ENCODE measurements at regions not wholly inside any gene's neighbourhood (a gene's known extent, or its start where the extent isn't known, plus 50 kb on each side); places are given as distances from the start of the nearest gene placed in this dataset.

DNA sequence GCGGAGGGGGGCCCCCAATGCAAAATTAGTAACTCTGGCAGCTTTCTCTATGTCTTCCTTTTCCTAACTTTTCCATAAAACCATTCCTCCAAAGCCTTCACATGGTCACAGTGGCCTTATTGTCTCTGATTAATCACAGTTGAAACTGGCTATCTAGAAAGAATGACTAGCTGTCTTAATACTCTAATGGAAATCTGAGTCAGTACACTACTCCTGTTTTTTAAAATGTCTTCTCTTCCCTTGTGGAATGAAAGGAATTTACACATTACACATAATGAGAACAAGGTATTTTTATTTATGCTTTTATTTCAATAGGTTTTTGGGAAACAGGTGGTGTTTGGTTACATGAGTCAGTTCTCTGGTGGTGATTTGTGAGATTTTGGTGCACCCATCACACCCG lies 66.3 kb upstream of the PUDP start:
- Histone ChIP-seq H3K27ac (peak overlapping the region; percentile 90), H2AFZ (no peak overlapping the region), H3K9me2 (ENCODE audit: insufficient read depth) (no peaks in the 10 kb centered on the region), H3K4me2 (peak overlapping the region; percentile 18), H4K20me1 (ENCODE audit: insufficient read depth) (no peaks in the 10 kb centered on the region), H3K9me3 (ENCODE audit: insufficient read depth, low read depth) (no peaks in the 10 kb centered on the region), H3K4me3 (no peak overlapping the region), H3F3A (ENCODE audit: insufficient read depth, low read depth) (peaks cover 33% of the 10 kb centered on the region), H3K4me1 (replicated peaks; ENCODE audit: insufficient read depth) (peaks cover 58% of the 10 kb centered on the region), H3K79me2 (ENCODE audit: low read depth) (no peaks in the 10 kb centered on the region), H3K27me3 (ENCODE audit: insufficient read depth, low read depth) (no peaks in the 10 kb centered on the region), H3K36me3 (ENCODE audit: low read depth) (no peaks in the 10 kb centered on the region; the same call in 1 of the 2 replicates)
- intact Hi-C loops (cut with micrococcal nuclease; ENCODE audit: unreplicated experiment): no loop called here
- DNase-seq: peak in 1 of 2 experiments; percentile 88
- TF ChIP-seq, protein P1, sequence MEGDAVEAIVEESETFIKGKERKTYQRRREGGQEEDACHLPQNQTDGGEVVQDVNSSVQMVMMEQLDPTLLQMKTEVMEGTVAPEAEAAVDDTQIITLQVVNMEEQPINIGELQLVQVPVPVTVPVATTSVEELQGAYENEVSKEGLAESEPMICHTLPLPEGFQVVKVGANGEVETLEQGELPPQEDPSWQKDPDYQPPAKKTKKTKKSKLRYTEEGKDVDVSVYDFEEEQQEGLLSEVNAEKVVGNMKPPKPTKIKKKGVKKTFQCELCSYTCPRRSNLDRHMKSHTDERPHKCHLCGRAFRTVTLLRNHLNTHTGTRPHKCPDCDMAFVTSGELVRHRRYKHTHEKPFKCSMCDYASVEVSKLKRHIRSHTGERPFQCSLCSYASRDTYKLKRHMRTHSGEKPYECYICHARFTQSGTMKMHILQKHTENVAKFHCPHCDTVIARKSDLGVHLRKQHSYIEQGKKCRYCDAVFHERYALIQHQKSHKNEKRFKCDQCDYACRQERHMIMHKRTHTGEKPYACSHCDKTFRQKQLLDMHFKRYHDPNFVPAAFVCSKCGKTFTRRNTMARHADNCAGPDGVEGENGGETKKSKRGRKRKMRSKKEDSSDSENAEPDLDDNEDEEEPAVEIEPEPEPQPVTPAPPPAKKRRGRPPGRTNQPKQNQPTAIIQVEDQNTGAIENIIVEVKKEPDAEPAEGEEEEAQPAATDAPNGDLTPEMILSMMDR (conservative IDR thresholded peaks at IDR 0.05): no peak
- TF ChIP-seq EZH2 (IDR thresholded peaks at IDR 0.05; ENCODE audit: low read depth): no peak
- BruUV-seq (replicated peaks): no TSS peak
- ChIA-PET CTCF (no interaction called here), POLR2A (ENCODE audit: unreplicated experiment) (interaction anchor here (0.6 kb wide), 1 partner anchor 145 kb away, joined by 4 read pairs; no protein-coding TSS in a partner anchor)

DNA sequence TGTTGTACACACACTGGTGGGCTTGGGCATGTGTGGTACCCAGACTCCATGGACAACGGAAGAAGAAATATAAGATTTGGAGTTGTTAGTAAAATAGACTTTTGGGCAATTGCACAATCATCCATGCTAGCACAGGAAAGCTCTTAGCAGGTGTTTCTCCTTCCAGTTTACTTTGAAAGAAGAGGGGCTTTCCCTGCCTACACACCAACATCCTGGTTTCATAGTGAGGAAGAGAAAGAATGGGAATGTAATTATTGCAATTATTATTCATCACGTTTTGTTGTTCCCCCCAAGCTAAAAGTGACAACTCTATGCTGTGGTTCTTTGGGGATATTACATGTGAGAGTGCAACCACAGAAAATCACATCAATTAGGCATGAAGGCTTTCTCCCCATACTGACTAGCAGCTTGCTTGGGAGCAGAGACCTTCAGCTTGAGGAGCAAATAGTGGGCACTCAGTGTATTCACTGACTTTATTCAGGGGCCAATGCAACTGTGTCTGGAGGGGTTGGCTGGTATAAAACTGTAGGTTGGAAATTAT lies 57.2 kb upstream of the PUDP start:
- TF ChIP-seq, protein P1 (conservative IDR thresholded peaks at IDR 0.05): no peak
- no peak for TF ChIP-seq EZH2 (IDR thresholded peaks at IDR 0.05; ENCODE audit: low read depth)
- H3K36me3 ChIP-seq (ENCODE audit: low read depth): no peaks in the 10 kb centered on the region; the same call in 1 of the 2 replicates
- ChIA-PET CTCF (no interaction called here), POLR2A (ENCODE audit: unreplicated experiment) (no interaction called here)
- intact Hi-C loops (cut with micrococcal nuclease; ENCODE audit: unreplicated experiment): no loop called here
- no peak overlapping the region for H2AFZ ChIP-seq
- H3K9me2 ChIP-seq (ENCODE audit: insufficient read depth): no peaks in the 10 kb centered on the region
- no peak for DNase-seq
- no peaks in the 10 kb centered on the region for H3K9me3 ChIP-seq (ENCODE audit: insufficient read depth, low read depth)
- no peak overlapping the region for H3K4me2 ChIP-seq
- no peaks in the 10 kb centered on the region for H3F3A ChIP-seq (ENCODE audit: insufficient read depth, low read depth)
- no peaks in the 10 kb centered on the region for H4K20me1 ChIP-seq (ENCODE audit: insufficient read depth)
- no TSS peak for BruUV-seq (replicated peaks)
- no peaks in the 10 kb centered on the region for H3K79me2 ChIP-seq (ENCODE audit: low read depth)
- no peaks in the 10 kb centered on the region for H3K27me3 ChIP-seq (ENCODE audit: insufficient read depth, low read depth)
- H3K4me1 ChIP-seq (replicated peaks; ENCODE audit: insufficient read depth): peaks cover 14% of the 10 kb centered on the region; the same call in 1 of the 2 replicates
- H3K27ac ChIP-seq: no peak overlapping the region
- H3K4me3 ChIP-seq: no peak overlapping the region

DNA sequence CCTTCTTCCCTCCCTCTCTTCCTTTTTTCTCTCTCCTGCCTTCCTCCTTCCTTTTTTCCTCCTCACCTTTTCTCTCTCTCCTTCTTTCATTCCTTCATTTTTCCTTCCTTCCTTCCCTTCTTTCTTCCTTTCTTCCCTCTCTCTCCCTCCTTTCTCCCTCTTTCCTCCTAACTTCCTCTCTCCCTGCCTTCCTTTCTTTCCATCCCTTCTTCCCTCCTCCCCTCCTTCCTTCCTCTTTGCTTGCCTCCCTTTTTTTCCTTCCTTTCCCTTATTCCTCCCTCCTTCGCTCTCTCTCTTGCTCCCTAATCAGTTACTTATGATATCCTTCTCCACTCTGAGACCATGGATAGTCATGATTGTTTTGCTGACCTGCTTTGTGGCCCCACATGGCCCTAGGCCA lies 56.7 kb upstream of the PUDP start:
- Histone ChIP-seq H3K36me3 (ENCODE audit: low read depth) (no peaks in the 10 kb centered on the region; the same call in 1 of the 2 replicates), H3K27me3 (ENCODE audit: insufficient read depth, low read depth) (no peaks in the 10 kb centered on the region), H2AFZ (no peak overlapping the region), H3K79me2 (ENCODE audit: low read depth) (no peaks in the 10 kb centered on the region), H3K4me3 (no peak overlapping the region), H4K20me1 (ENCODE audit: insufficient read depth) (no peaks in the 10 kb centered on the region), H3F3A (ENCODE audit: insufficient read depth, low read depth) (peaks cover 4% of the 10 kb centered on the region; the same call in 1 of the 2 replicates), H3K9me2 (ENCODE audit: insufficient read depth) (no peaks in the 10 kb centered on the region), H3K4me2 (no peak overlapping the region), H3K27ac (no peak overlapping the region), H3K9me3 (ENCODE audit: insufficient read depth, low read depth) (no peaks in the 10 kb centered on the region), H3K4me1 (replicated peaks; ENCODE audit: insufficient read depth) (peaks cover 19% of the 10 kb centered on the region)
- no peak for DNase-seq
- intact Hi-C loops (cut with micrococcal nuclease; ENCODE audit: unreplicated experiment): no loop called here
- no peak for TF ChIP-seq EZH2 (IDR thresholded peaks at IDR 0.05; ENCODE audit: low read depth)
- TF ChIP-seq, protein P1 (conservative IDR thresholded peaks at IDR 0.05): no peak
- ChIA-PET CTCF (no interaction called here), POLR2A (ENCODE audit: unreplicated experiment) (no interaction called here)
- BruUV-seq (replicated peaks): no TSS peak
